ENCODE measurements at regions not wholly inside any gene's neighbourhood (a gene's known extent, or its start where the extent isn't known, plus 50 kb on each side); places are given as distances from the start of the nearest gene placed in this dataset.
A peak's percentile ranks its signal among the peaks of the same experiment; 100 is the strongest.
"Not testable (repeated sequence)": the region's sequence is repeated elsewhere in the genome, so short reads cannot be mapped to it uniquely, and the experiment has no call there.

GRCh38 chr12:18849080-18849479, 111.2 kb downstream of the CAPZA3 start:
- DNase-seq (ENCODE audit: low read depth, low spot score), result no peak

- DNase-seq (ENCODE audit: low read depth, low spot score), result no peak
These were observed 111.8 kb downstream of the CAPZA3 start for GRCh38 chr12:18849761-18850160.

- DNase-seq (ENCODE audit: low read depth, low spot score), result no peak
These were observed 112.8 kb downstream of the CAPZA3 start for GRCh38 chr12:18850752-18851151.

GRCh38 chr12:18851271-18851670, 113.4 kb downstream of the CAPZA3 start:
- no peak for DNase-seq (ENCODE audit: low read depth, low spot score)

GRCh38 chr12:18853570-18854366, 115.8 kb downstream of the CAPZA3 start:
- DNase-seq (ENCODE audit: low read depth, low spot score), result no peak

GRCh38 chr12:18857656-18858055, 119.7 kb downstream of the CAPZA3 start:
- DNase-seq (ENCODE audit: low read depth, low spot score), result no peak

- DNase-seq (ENCODE audit: low read depth, low spot score), result no peak
These were observed 121.5 kb downstream of the CAPZA3 start for GRCh38 chr12:18859400-18859799.

- DNase-seq (ENCODE audit: low read depth, low spot score), result no peak
These were observed 123.5 kb downstream of the CAPZA3 start for GRCh38 chr12:18861287-18861858.

GRCh38 chr12:18863769-18864500, 126.0 kb downstream of the CAPZA3 start:
- DNase-seq (ENCODE audit: low read depth, low spot score), result no peak

GRCh38 chr12:18864900-18865561, 127.1 kb downstream of the CAPZA3 start:
- DNase-seq (ENCODE audit: low read depth, low spot score), result no peak

GRCh38 chr12:18868717-18869116, 130.8 kb downstream of the CAPZA3 start:
- DNase-seq (ENCODE audit: low read depth, low spot score), result no peak

GRCh38 chr12:18872770-18873169, 134.9 kb downstream of the CAPZA3 start:
- no peak for DNase-seq (ENCODE audit: low read depth, low spot score)

GRCh38 chr12:18878676-18879180, 140.8 kb downstream of the CAPZA3 start:
- DNase-seq (ENCODE audit: low read depth, low spot score), result no peak

GRCh38 chr12:18882690-18883089, 144.8 kb downstream of the CAPZA3 start:
- DNase-seq (ENCODE audit: low read depth, low spot score), result peak; percentile 4

GRCh38 chr12:18886962-18887361, 149.0 kb downstream of the CAPZA3 start:
- no peak for DNase-seq (ENCODE audit: low read depth, low spot score)

GRCh38 chr12:18887368-18887767, 149.4 kb downstream of the CAPZA3 start:
- no peak for DNase-seq (ENCODE audit: low read depth, low spot score)

- DNase-seq (ENCODE audit: low read depth, low spot score), result no peak
These were observed 150.1 kb downstream of the CAPZA3 start for GRCh38 chr12:18888047-18888446.

- DNase-seq (ENCODE audit: low read depth, low spot score), result not testable (repeated sequence)
These were observed 152.7 kb downstream of the CAPZA3 start for GRCh38 chr12:18890621-18891020.

- no peak for DNase-seq (ENCODE audit: low read depth, low spot score)
These were observed 157.6 kb downstream of the CAPZA3 start for GRCh38 chr12:18895540-18895939.

- DNase-seq (ENCODE audit: low read depth, low spot score), result peak; percentile 98
These were observed 158.0 kb downstream of the CAPZA3 start for GRCh38 chr12:18895946-18896345.

GRCh38 chr12:18897823-18898222, 159.9 kb downstream of the CAPZA3 start:
- DNase-seq (ENCODE audit: low read depth, low spot score), result no peak

GRCh38 chr12:18898470-18898869, 160.6 kb downstream of the CAPZA3 start:
- no peak for DNase-seq (ENCODE audit: low read depth, low spot score)

Data from ELF-1 (cell line).